ENCODE measurements at regions not wholly inside any gene's neighbourhood (a gene's known extent, or its start where the extent isn't known, plus 50 kb on each side); places are given as distances from the start of the nearest gene placed in this dataset.
"Not testable (repeated sequence)": the region's sequence is repeated elsewhere in the genome, so short reads cannot be mapped to it uniquely, and the experiment has no call there.

DNA sequence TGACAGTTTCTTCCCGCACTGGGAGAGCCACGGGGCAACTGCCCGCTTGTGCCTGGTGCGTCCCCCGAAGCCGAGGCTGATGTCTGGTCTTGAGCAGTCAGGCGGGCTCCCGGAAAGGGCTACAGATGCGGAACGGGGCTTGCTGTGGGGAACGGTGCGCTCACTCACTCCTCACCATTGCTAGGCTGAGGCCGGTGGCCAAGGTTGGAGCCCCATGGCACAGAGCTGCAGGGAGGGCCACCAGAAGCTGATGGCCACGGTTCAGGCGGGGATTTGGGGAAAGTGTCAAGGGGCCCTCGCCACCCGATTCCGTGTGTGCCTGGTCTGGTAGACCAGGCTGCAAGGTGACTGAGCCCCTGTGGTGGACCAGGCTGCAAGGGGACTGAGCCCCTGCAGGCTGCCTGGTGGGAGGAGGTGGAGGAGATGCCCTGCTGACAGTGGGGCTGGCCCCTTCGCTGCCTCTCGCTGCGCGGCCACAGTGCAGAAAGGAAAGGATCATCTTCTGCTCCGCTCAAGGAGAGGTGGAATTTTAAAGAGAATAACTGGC, 1315.8 kb downstream of the BRD1 start:
- DNase-seq (ENCODE audit: low spot score): no peak

DNA sequence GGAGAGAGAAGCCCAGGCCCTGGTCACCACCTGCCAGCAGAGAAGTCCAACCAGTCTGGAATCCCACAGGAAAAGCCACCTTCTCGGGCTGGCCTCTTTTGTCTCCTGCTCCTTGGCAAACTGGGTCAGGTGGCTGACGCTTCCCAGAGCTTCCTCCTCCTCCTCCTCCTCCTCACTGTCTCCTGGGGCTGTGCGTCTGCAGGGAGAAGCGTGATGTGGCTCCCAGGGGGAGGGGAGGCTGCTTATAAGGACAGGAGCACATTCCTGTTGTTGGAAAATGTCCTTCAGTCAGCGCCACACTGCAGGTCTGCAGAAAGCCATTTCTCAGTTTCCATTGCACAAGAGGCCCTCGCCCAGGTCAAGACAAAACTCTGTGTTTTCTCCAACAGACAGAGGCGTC, 1316.5 kb downstream of the BRD1 start:
- no peak for DNase-seq (ENCODE audit: low spot score)

- DNase-seq (ENCODE audit: low spot score): no peak
Measured at GRCh38 chr22:48510599-48510998, 1317.1 kb downstream of the BRD1 start.

DNA sequence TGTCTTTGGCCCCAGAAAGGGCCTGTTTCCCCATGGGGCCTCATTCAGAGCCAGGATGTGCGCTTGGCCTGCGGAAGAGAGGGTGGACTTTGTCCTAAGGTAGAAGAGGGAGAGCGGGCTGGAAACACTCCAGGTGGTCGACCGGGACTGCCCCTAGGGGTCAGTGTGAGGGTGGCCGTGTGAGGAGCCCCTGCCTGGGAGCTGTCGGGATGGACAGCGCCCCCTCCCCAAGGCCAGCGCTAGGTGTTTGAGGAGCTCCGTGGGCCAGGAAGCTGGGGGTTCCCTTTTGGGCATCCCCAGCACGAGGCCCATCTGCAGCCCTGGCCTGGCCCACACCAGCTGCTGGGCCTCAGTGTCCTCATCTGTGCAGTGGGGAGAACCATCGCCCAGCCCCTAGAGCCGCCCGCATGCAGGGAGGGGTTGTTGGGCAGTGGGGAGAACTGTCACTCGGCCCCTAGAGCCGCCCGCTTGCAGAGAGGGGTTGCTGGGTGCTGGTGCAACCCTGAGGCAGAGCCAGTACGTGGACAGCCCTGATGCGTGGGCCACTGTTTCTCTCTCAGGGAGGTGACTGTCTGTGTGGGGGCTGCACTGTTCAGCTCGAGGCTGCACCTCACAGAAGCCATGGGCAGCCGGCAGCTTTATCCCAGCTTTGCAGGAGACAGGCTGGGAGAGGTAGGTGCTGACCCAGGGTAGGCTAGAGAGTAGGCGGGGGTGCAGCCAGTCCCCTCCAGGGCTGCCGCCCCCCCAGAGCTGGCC, 1319.9 kb downstream of the BRD1 start:
- no peak for DNase-seq (ENCODE audit: low spot score)

DNA sequence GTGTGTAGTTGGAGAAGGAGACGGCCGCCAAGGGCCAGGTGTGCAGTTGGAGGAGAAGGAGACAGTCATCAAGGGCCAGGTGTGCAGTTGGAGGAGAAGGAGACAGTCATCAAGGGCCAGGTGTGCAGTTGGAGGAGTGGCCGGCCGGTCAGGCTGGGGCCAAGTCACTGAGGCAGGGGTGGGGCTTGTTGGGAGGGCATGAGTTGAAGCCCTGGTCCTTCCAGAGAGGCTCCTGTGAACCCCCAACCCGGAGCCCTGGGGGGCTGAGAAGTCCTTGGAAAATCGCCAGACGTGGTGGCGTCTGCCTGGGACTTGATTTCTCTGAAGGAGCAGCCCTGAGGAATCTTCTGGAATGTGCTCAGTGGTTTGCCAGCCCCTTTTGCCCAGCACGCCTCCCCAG, 1320.5 kb downstream of the BRD1 start:
- DNase-seq (ENCODE audit: low spot score): no peak

- DNase-seq (ENCODE audit: low spot score): no peak
Measured at GRCh38 chr22:48506506-48507145, 1321.0 kb downstream of the BRD1 start.

GRCh38 chr22:48505891-48506290, 1321.8 kb downstream of the BRD1 start:
- DNase-seq (ENCODE audit: low spot score): no peak

DNA sequence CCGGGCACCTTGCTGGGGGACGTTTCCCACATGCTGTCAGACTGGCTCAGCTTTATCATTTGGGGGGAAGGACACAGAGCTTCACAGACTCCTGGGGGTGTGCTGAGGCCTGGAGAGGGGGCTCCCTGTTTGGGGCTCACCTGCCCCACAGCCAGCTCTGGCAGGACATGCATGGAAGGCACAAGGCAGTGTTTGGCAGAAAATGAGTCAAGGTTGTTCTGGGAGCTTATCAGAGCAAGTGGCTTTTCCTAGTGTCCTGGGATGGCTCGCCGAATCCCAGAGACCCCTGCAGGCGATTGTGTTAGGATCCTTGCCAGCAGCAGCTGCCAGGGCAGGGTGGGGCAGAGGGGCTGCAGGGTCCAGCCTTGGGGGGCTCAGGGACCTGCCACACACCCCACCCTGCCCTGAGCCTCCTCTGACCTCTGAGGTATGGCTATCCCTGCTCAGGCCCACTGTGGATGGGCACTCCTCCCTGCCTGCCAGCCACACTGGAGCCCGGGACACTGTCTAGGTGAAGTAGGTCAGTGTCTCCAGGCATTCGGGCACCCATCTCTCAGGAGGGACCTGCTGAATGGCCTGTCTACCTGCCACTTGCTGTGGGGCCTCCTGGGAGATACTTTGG, 1323.0 kb downstream of the BRD1 start:
- no peak for DNase-seq (ENCODE audit: low spot score)

- DNase-seq (ENCODE audit: low spot score): no peak
Measured at GRCh38 chr22:48503876-48504275, 1323.8 kb downstream of the BRD1 start.

DNA sequence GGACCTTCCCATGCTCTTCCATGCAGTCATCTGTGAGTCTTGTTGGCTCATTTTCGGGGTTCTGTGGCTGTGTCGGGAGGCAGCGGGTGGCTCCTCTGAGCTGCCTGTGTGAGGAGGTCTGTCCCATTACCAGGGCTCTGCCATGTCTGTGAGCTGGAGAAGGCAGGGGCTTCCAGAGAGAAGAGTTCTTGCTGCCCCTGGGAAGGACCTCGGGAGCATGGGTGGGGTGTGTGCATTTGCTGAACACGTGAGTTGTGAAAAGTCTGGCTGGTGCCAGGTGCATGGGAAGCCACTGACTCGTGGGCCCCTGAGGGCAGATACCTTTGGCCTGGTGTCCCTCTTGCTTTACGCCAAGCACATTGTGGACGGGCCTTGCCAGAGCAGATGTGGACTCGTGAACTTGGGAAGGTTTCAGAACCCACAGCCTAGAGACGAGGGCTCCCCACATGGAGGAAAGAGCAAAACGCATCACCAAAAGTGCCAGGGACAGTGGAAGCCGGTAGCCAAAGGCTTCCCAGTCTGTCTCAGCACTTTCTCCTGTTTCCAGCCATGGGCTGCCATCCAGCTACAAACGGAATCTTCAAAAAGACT, 1324.5 kb downstream of the BRD1 start:
- DNase-seq (ENCODE audit: low spot score): no peak

- DNase-seq (ENCODE audit: low spot score): no peak
Measured at GRCh38 chr22:48501231-48501750, 1326.4 kb downstream of the BRD1 start.

GRCh38 chr22:48500471-48501230, 1327.0 kb downstream of the BRD1 start:
- no peak for DNase-seq (ENCODE audit: low spot score)

- no peak for DNase-seq (ENCODE audit: low spot score)
Measured at GRCh38 chr22:48499456-48500425, 1327.9 kb downstream of the BRD1 start.

DNA sequence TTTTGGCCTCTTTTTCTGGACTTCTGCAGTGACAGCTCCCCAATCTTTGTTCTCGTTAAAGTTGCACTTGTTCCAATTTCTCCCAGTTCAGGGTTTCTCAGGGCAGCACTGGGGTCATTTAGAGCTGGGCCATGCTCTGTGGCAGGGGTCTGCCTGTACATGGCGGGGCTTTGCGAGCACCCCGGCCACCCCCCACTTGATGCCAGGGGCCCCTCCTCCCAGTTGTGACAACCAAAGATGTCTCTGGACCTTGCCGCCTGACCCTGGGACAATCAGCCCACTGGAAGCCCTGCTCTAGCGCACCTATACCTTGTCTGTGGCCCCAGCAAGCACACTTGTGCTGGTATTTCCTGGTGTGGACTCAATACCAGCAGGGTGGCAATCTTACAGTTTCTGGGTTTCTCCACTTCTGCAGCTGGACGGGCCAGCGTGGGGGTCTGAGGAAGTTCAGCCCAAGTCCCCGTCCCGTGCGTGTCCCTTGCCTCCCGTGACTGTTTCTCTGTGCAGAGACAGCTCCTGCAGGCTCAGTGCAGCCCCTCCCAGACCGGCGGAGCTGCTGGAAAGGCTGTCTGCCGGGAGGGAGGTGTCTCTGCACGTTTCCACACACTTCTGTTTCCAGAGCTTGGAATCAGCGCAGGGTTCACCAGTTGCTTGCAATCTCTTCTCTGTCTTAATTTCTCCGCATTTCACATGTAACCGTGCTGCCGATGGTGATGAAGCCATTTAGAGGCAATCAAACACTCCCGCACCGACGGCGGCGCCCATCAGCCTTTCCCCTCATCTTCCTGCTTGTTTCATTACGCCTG, 1328.9 kb downstream of the BRD1 start:
- DNase-seq (ENCODE audit: low spot score): no peak

- DNase-seq (ENCODE audit: low spot score): not testable (repeated sequence)
Measured at GRCh38 chr22:48497743-48498520, 1329.7 kb downstream of the BRD1 start.

DNA sequence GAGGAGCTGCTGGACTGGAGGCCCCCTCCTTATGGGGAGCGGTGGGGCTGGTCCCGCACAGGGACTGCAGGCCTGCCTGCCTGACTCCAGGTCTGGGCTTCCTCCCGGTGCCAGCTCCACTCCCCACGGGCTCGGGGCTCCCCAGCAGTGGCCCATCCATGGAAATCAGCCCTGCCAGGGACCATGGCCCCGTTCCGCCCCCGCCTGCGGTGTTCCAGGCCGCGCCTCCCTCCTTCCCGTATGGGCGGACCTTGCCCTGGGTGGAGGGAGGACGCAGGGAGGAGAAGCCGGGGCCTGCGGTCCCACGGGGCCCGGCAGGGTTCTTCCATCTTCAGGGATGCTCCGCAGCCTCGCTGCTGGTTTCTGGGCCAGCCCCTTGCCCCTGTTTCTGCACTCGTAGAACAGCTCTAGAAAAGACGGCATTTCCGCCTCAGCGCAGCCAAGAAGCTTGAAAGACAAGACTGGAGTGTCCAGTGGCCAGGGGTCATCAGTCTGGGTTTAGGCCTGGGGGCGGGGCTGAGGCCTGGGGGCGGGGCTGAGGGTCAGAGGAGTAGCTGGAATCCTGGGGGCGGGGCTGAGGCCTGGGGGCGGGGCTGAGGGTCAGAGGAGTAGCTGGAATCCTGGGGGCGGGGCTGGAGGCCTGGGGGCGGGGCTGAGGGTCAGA, 1330.6 kb downstream of the BRD1 start:
- DNase-seq (ENCODE audit: low spot score): no peak

DNA sequence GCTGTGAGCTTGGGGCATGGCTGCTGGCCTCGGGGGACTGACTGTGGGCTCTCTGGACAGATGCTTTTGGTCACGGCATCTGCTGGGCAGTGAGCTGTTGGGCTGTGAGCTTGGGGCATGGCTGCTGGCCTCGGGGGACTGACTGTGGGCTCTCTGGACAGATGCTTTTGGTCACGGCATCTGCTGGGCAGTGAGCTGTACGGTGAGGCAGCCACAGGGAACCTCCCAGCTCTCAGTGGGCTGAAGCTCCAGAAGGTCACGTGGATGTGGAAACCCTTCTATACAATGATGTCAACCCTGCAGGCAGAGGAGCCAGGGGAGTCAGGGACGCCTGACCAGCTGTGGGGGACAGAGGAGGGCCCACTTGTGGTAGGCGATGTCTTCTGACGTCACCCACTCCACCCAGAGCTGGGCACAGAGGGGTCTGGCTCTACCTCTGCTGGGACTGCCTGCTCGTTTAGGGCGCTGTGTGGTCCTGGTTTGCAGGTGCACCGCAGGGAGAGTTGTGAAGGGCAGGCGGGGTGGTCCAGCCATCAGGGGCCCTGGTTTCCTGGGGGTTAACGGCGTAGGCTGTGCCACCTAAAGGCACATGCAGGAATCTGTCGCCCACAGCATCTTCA, 1331.3 kb downstream of the BRD1 start:
- DNase-seq (ENCODE audit: low spot score): no peak

GRCh38 chr22:48495751-48496080, 1332.0 kb downstream of the BRD1 start:
- no peak for DNase-seq (ENCODE audit: low spot score)
